ENCODE measurements at regions not wholly inside any gene's neighbourhood (a gene's known extent, or its start where the extent isn't known, plus 50 kb on each side); places are given as distances from the start of the nearest gene placed in this dataset.

- TF ChIP-seq POLR2AphosphoS5 (IDR thresholded peaks at IDR 0.05) (no peak), CTCF (IDR thresholded peaks at IDR 0.05 in 8 of 11, conservative IDR thresholded peaks at IDR 0.05 in 3 of 11) (no peak), POLR2A (IDR thresholded peaks at IDR 0.05) (no peak)
These were observed 206.9 kb upstream of the ZNF536 start for GRCh38 chr19:30165228-30165813.
